IMR-90 (cell line): ENCODE measurements at regions not wholly inside any gene's neighbourhood (a gene's known extent, or its start where the extent isn't known, plus 50 kb on each side); places are given as distances from the start of the nearest gene placed in this dataset.
"Not testable (repeated sequence)": the region's sequence is repeated elsewhere in the genome, so short reads cannot be mapped to it uniquely, and the experiment has no call there.

ENCODE experiments used
- ATAC-seq: fragments of 200-7000 bp; cut with Tn5 transposase; 2 replicates; pipeline ENCODE4 v1.9.1; 2020; ENCODE audit warnings: low read depth, mild to moderate bottlenecking, moderate library complexity
- BruUV-seq: library from RNA; stranded (reverse); fragments of 400-500 nt; replicated peaks from 2 replicates; lab custom pipeline; 2021; lab: Mats Ljungman, UMichigan
- CTCF ChIA-PET: fragments of 300-600 bp; formaldehyde crosslinking; extraction: SDS; loops from one replicate; lab custom pipeline; 2021; ENCODE audit warnings: antibody characterized with exemption; lab: Yijun Ruan, JAX
- POLR2A ChIA-PET: fragments of 300-600 bp; sonication (Branson Sonifier 250); formaldehyde crosslinking; loops from one replicate; lab custom pipeline; 2022; ENCODE audit warnings: antibody characterized with exemption; ENCODE audit not compliant: unreplicated experiment; lab: Charles Lee
- DNase-seq: peaks from one replicate; pipeline ENCODE4 v3.0.0; 2013
- H2AFZ ChIP-seq: replicated peaks from 2 replicates; pipeline ENCODE3; 2013; ENCODE audit warnings: low read length, mild to moderate bottlenecking; ENCODE audit not compliant: poor library complexity
- H2AK5ac ChIP-seq: 2 replicates; pipeline ENCODE4 v1.6.1; 2013; ENCODE audit warnings: low read depth, low read length, inconsistent platforms
- H2AK9ac ChIP-seq: replicated peaks from 2 replicates; pipeline ENCODE3; 2013; ENCODE audit warnings: mild to moderate bottlenecking, low read depth, low read length, moderate library complexity; ENCODE audit not compliant: poor library complexity
- H2BK120ac ChIP-seq: 2 replicates; pipeline ENCODE4 v1.6.1; 2013; ENCODE audit warnings: low read depth, low read length, inconsistent platforms
- H2BK15ac ChIP-seq: 3 replicates; pipeline ENCODE4 v1.6.1; 2013; ENCODE audit warnings: low read depth, low read length, inconsistent platforms
- H2BK20ac ChIP-seq: 2 replicates; pipeline ENCODE4 v1.6.1; 2013; ENCODE audit warnings: low read depth, mild to moderate bottlenecking, inconsistent platforms, low read length, moderate library complexity
- H2BK5ac ChIP-seq: 2 replicates; pipeline ENCODE4 v1.6.1; 2013; ENCODE audit warnings: mild to moderate bottlenecking, low read depth, low read length, inconsistent platforms; ENCODE audit not compliant: poor library complexity, severe bottlenecking
- H3K14ac ChIP-seq: replicated peaks from 2 replicates; pipeline ENCODE4 v1.6.1; 2013; ENCODE audit warnings: low read depth, low read length, inconsistent platforms
- H3K18ac ChIP-seq: 2 replicates; pipeline ENCODE4 v1.6.1; 2013; ENCODE audit warnings: low read depth, low read length, control low read depth
- H3K23ac ChIP-seq: 2 replicates; pipeline ENCODE4 v1.6.1; 2013; ENCODE audit warnings: low read depth, low read length, inconsistent platforms
- H3K27ac ChIP-seq: 2 replicates; pipeline ENCODE4 v1.5.1; 2013; ENCODE audit warnings: mild to moderate bottlenecking, control low read depth, low read length; ENCODE audit not compliant: insufficient read depth
- H3K27me3 ChIP-seq: 2 replicates; pipeline ENCODE4 v1.6.1; 2013; ENCODE audit warnings: low read length; ENCODE audit not compliant: control insufficient read depth, insufficient read depth
- H3K36me3 ChIP-seq: 2 replicates; pipeline ENCODE4 v1.6.1; 2013; ENCODE audit warnings: low read length, mixed read lengths; ENCODE audit not compliant: control insufficient read depth, insufficient read depth
- H3K4ac ChIP-seq: 2 replicates; pipeline ENCODE4 v1.6.1; 2013; ENCODE audit warnings: low read depth, low read length, inconsistent platforms
- H3K4me1 ChIP-seq: 2 replicates; pipeline ENCODE4 v1.6.1; 2013; ENCODE audit warnings: low read length, mixed read lengths; ENCODE audit not compliant: control insufficient read depth, insufficient read depth
- H3K4me2 ChIP-seq: 2 replicates; pipeline ENCODE4 v1.6.1; 2013; ENCODE audit warnings: low read depth, mild to moderate bottlenecking, control low read depth, low read length, moderate library complexity
- H3K4me3 ChIP-seq: 2 replicates; pipeline ENCODE4 v1.5.1; 2013; ENCODE audit warnings: low read depth, mild to moderate bottlenecking, control low read depth, low read length, moderate library complexity; ENCODE audit not compliant: insufficient read depth
- H3K56ac ChIP-seq: 2 replicates; pipeline ENCODE4 v1.6.1; 2013; ENCODE audit warnings: low read length, inconsistent platforms; ENCODE audit not compliant: insufficient read depth; ENCODE audit errors: extremely low read depth
- H3K79me1 ChIP-seq, 2 experiments: 2 replicates each; pipeline ENCODE4 v1.6.1; 2013; ENCODE audit warnings: low read length in 2 of 2, inconsistent platforms in 1 of 2, low read depth in 1 of 2
- H3K9ac ChIP-seq: 2 replicates; pipeline ENCODE4 v1.6.1; 2013; ENCODE audit warnings: low read depth, low read length, control low read depth
- H3K9me1 ChIP-seq: 2 replicates; pipeline ENCODE4 v1.6.1; 2013; ENCODE audit warnings: low read length, inconsistent platforms; ENCODE audit not compliant: insufficient read depth
- H3K9me3 ChIP-seq: 2 replicates; pipeline ENCODE4 v1.6.1; 2013; ENCODE audit warnings: low read length; ENCODE audit not compliant: control insufficient read depth, insufficient read depth
- H4K20me1 ChIP-seq: 2 replicates; pipeline ENCODE4 v1.6.1; 2013; ENCODE audit warnings: low read length, inconsistent platforms; ENCODE audit not compliant: insufficient read depth
- H4K5ac ChIP-seq: 2 replicates; pipeline ENCODE4 v1.6.1; 2013; ENCODE audit warnings: mild to moderate bottlenecking, low read depth, low read length, control low read depth
- H4K8ac ChIP-seq, 2 experiments: 2 replicates each; pipeline ENCODE4 v1.6.1; 2013; ENCODE audit warnings: low read depth in 2 of 2, low read length in 2 of 2, control low read depth in 1 of 2, inconsistent platforms in 1 of 2
- H4K91ac ChIP-seq: 2 replicates; pipeline ENCODE4 v1.6.1; 2013; ENCODE audit warnings: low read depth, low read length, inconsistent platforms; ENCODE audit not compliant: insufficient read depth
- WGBS, 2 experiments: methylation state at CpG; one replicate each; pipeline versions ENCODE4 v1.1.5 to v1.1.7; 2013; ENCODE audit warnings: missing lambda C conversion rate in 2 of 2; ENCODE audit not compliant: insufficient read length in 1 of 2; ENCODE audit errors: extremely low coverage in 2 of 2; 5-methylcytosine and 5-hydroxymethylcytosine counted together
- dilution Hi-C: fragments of 300-500 bp; cut with HindIII; formaldehyde crosslinking; loops from one replicate; pipeline ENCODE4 v1.14.3; 2018; ENCODE audit warnings: low sequenced_read_pairs; ENCODE audit not compliant: unreplicated experiment
- in situ Hi-C: fragments of 300-500 bp; cut with MboI; formaldehyde crosslinking; loops from 3 replicates; pipeline ENCODE4 v1.14.3; 2019; ENCODE audit warnings: low sequenced_read_pairs, inconsistent platforms, mixed read lengths
- intact Hi-C: fragments of 100-400 bp; cut with micrococcal nuclease; formaldehyde crosslinking; loops from 2 replicates; pipeline ENCODE4 v1.10.0; 2022

DNA sequence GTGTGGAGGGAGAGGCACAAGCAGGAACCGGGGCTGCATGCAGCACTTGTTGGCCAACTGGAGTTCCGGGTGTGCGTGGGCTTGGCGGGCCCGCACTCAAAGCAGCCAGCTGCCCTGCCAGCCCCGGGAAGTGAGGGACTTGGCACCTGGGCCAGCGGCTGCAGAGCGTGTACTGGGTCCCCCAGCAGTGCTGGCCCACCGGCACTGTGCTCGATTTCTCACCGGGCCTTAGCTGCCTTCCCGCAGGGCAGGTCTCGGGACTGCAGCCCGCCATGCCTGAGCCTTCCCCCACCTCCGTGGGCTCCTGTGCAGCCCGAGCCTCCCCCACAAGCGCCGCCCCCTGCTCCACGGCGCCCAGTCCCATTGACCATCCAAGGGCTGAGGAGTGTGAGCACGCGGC is 1078.2 kb downstream of the NAALADL2 start:
- H2BK15ac ChIP-seq, H4K5ac ChIP-seq, BruUV-seq, H2BK5ac ChIP-seq, ATAC-seq, H3K23ac ChIP-seq, H4K91ac ChIP-seq, DNase-seq, H2BK120ac ChIP-seq, in situ Hi-C loops, H2AK5ac ChIP-seq, H4K8ac ChIP-seq, H3K4me2 ChIP-seq, H3K79me1 ChIP-seq, POLR2A ChIA-PET, H3K9ac ChIP-seq, H3K18ac ChIP-seq, CTCF ChIA-PET, H3K4me1 ChIP-seq, H2AK9ac ChIP-seq, H2AFZ ChIP-seq, H3K27me3 ChIP-seq, H3K14ac ChIP-seq, dilution Hi-C loops, H3K27ac ChIP-seq, H3K9me3 ChIP-seq, H3K56ac ChIP-seq, H2BK20ac ChIP-seq, H4K20me1 ChIP-seq, H3K9me1 ChIP-seq, intact Hi-C loops, H3K4me3 ChIP-seq, H3K4ac ChIP-seq, H3K36me3 ChIP-seq: not testable (repeated sequence)
- 84% methylated on average over 5 of the region's 22 CpGs; no CpG with 5 or more reads in 1 of the 2 experiments for WGBS, 2 experiments
